ENCODE measurements at regions not wholly inside any gene's neighbourhood (a gene's known extent, or its start where the extent isn't known, plus 50 kb on each side); places are given as distances from the start of the nearest gene placed in this dataset.

- DNase-seq, result no peak
These were observed 54.0 kb upstream of the STMND1 start for GRCh38 chr6:17047889-17048288.

- no peak for DNase-seq
These were observed 56.1 kb upstream of the STMND1 start for GRCh38 chr6:17045581-17046322.

GRCh38 chr6:17043148-17043522 lies 58.7 kb upstream of the STMND1 start:
- no peak for DNase-seq

GRCh38 chr6:17042422-17043147 lies 59.3 kb upstream of the STMND1 start:
- DNase-seq, result peak; percentile 46

GRCh38 chr6:17039266-17039665 lies 62.6 kb upstream of the STMND1 start:
- no peak for DNase-seq

GRCh38 chr6:17038316-17038715 lies 63.5 kb upstream of the STMND1 start:
- DNase-seq, result no peak

GRCh38 chr6:17036065-17036393 lies 65.8 kb upstream of the STMND1 start:
- no peak for DNase-seq

GRCh38 chr6:17035257-17036064 lies 66.4 kb upstream of the STMND1 start:
- peak; percentile 55 for DNase-seq

GRCh38 chr6:17033746-17034145 lies 68.1 kb upstream of the STMND1 start:
- DNase-seq, result no peak

- DNase-seq, result no peak
These were observed 68.7 kb upstream of the STMND1 start for GRCh38 chr6:17032988-17033634.

- DNase-seq, result no peak
These were observed 69.3 kb upstream of the STMND1 start for GRCh38 chr6:17032590-17032987.

- DNase-seq, result no peak
These were observed 69.9 kb upstream of the STMND1 start for GRCh38 chr6:17031961-17032360.

- no peak for DNase-seq
These were observed 74.4 kb upstream of the STMND1 start for GRCh38 chr6:17027441-17027840.

GRCh38 chr6:17022604-17023003 lies 79.2 kb upstream of the STMND1 start:
- DNase-seq, result no peak

- DNase-seq, result no peak
These were observed 80.3 kb upstream of the STMND1 start for GRCh38 chr6:17021539-17021889.

GRCh38 chr6:17020889-17021538 lies 80.8 kb upstream of the STMND1 start:
- no peak for DNase-seq

- no peak for DNase-seq
These were observed 83.4 kb upstream of the STMND1 start for GRCh38 chr6:17018425-17018824.

GRCh38 chr6:17017416-17017815 lies 84.4 kb upstream of the STMND1 start:
- no peak for DNase-seq

- no peak for DNase-seq
These were observed 86.1 kb upstream of the STMND1 start for GRCh38 chr6:17015551-17016381.

GRCh38 chr6:17015144-17015543 lies 86.7 kb upstream of the STMND1 start:
- DNase-seq, result no peak

GRCh38 chr6:17013701-17014100 lies 88.1 kb upstream of the STMND1 start:
- DNase-seq, result no peak
